Stimulated activated CD4-positive, alpha-beta T cell treated with anti-CD3 and anti-CD28 coated beads, Interleukin-4, amount 100 ng/mL, for 4 hours (primary cell): ENCODE measurements at regions not wholly inside any gene's neighbourhood (a gene's known extent, or its start where the extent isn't known, plus 50 kb on each side); places are given as distances from the start of the nearest gene placed in this dataset.

Experiments
- DNase-seq, 2 experiments: peaks; one replicate each; pipeline ENCODE4 v3.0.0-alpha.2; 2020

DNA sequence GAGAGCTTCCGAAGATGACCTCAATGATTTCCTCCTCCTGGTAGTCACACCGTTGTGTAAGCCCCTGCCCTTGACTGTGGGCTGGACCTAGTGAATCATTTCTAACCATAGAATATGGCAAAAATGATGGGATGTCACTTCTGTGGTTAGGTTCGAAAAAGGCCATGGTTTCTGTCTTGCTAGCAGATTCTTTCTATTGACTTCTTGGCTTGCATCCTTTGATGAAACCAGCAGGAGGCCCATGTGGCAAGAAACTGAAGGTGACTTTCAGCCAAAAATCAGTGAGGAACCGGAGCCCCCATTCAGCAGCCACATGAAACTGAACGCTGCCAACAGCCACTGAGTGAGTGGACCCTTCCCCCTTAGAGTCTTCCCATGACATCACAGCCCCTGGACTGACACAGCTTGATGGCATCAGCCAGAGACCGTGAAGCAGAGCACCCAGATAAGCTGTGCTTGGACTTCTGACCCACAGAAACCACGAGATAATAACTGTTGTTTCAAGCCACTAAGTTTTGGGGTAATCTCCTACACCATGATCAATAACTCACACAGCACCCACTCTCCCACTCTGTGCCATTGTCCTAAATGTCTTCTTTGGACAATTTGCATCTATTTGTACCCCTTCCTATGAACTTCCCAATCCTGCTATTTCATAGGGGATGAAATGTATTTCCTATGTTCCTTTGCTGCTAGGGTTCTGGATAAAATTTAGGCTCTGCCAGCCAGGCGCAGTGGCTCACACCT lies 148.0 kb upstream of the STX18 start:
- no peak for DNase-seq

DNA sequence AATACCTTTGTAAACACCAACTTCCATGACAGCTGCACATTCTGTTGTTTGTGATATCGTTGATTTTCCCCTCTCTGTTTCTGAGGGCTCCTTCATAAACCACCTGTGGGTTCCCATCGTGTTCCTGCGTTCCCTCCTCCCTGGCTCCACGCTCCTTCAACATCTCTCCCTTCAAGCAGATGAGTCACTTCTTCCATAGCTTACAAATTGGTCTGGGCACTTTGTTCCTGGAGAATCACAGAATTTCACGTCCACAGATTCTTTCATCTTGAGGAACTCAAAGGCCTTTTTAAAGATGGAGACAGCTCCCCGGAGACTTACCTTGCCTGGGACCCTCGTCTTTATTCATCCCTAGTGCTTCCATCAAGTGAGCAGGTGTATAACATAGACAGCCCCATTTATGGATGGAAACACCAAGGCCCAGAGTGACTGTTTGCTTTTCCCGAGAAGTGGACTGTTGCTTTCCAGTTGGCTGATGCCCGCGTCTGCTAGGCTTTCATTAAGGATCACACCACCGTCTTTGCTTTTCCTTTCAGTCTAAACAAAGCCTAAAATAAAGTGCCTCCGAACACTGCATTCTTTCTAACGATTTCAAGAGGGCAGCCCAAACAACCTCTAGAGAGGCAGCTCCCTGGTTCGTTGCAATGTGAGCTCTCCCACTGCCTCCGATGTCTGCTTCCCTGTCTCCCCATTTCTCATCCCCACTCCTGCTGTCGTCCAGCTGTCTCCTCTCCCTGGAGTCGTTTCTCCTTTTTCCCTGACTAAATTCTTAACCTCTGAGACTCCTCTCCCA lies 146.3 kb upstream of the STX18 start:
- DNase-seq: no peak

DNA sequence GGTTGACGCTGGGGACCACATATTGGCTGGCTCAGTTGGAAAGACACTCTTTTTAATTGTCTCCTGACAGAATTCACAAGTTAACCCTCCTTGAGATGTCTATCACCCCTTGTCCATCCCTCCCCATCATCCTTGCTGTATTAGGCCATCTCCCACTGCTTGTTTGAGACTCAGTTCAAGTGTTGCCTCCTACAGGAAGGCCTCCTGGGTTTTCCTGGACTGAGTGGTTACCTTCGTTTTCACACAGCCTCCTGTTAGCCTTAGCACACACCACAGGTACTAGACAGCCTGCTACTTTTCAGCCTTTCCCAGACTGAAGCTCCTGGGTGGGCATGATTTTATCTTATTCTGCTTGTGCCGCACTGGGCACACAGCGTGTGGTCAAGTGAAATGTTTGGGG lies 145.3 kb upstream of the STX18 start:
- no peak for DNase-seq

- DNase-seq: no peak
These were observed 144.3 kb upstream of the STX18 start for GRCh38 chr4:4685810-4686795.

DNA sequence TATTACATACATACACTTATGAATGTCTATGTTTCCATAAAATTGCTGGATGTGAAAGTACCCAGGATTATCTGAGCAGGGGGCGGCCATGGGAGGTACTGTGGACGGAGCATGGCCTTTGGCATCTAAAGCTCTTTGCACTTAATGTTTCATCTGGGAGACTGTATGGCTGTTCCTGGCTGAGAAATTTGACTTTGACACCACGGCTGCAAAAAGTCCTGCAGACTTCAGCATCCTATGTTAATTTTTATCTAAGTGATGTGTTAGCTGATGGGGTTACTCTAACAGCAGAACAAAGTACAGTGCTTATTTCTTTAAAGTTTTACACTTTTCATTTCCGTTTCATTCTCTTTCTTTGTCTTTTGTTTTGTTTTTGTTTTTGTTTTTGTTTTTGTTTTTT lies 139.8 kb upstream of the STX18 start:
- no peak for DNase-seq

GRCh38 chr4:4680758-4681157 lies 138.9 kb upstream of the STX18 start:
- no peak for DNase-seq

GRCh38 chr4:4680243-4680642 lies 138.4 kb upstream of the STX18 start:
- DNase-seq: no peak

GRCh38 chr4:4677556-4678522 lies 136.0 kb upstream of the STX18 start:
- no peak for DNase-seq

GRCh38 chr4:4675641-4676040 lies 133.8 kb upstream of the STX18 start:
- DNase-seq: no peak

DNA sequence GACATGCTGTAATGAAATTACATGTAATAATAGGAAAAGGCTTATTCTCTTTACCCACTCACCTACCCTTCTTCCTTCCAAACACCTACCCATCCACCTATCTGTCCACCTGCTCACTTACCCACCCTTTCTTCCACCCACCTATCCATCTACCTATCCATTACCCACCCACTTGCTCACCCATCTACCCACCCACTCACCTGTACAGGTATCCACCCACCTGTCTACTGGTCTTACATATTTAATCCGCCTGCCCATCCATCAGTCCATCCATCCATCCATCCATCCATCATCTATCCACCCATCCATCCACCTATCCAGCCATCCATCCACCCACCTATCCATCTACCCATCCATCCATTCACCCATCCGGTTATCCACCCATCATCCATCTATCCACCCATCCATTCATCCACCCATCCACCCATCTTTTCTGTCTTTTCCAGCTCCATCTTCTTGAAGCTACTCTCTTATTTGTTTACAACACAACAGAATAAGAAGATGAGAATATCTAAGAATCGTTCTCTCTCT lies 133.3 kb upstream of the STX18 start:
- no peak for DNase-seq

GRCh38 chr4:4673070-4673469 lies 131.2 kb upstream of the STX18 start:
- DNase-seq: no peak

GRCh38 chr4:4672402-4672801 lies 130.6 kb upstream of the STX18 start:
- DNase-seq: no peak

DNA sequence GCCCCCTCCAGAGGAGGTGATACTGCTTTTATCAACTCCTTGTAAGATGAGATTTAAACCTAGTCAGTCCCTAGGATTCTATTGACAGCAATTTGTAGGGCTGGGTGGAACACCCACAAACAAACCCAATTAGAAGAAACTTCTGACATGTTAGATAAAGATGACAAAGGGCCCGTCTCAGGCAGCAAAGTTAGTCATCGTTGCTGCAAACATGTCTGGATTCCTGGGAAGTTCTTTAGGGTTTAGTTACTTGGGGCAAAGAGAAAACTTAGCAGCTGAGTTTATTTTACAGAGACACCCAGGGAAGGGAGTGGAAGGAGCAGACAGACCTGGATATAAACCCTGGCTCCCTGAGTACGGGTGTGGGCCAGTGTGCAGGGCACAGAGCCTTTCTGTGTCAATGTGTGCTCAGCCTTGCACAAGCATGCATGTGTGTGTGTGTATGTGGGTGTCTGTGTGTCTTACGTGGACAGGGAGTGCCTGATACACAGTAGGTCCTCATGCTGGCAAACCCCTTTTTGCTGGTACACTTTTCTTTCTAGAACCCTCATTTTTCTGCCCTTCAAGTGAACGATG lies 130.0 kb upstream of the STX18 start:
- DNase-seq: no peak

- no peak for DNase-seq
These were observed 129.0 kb upstream of the STX18 start for GRCh38 chr4:4670869-4671268.

DNA sequence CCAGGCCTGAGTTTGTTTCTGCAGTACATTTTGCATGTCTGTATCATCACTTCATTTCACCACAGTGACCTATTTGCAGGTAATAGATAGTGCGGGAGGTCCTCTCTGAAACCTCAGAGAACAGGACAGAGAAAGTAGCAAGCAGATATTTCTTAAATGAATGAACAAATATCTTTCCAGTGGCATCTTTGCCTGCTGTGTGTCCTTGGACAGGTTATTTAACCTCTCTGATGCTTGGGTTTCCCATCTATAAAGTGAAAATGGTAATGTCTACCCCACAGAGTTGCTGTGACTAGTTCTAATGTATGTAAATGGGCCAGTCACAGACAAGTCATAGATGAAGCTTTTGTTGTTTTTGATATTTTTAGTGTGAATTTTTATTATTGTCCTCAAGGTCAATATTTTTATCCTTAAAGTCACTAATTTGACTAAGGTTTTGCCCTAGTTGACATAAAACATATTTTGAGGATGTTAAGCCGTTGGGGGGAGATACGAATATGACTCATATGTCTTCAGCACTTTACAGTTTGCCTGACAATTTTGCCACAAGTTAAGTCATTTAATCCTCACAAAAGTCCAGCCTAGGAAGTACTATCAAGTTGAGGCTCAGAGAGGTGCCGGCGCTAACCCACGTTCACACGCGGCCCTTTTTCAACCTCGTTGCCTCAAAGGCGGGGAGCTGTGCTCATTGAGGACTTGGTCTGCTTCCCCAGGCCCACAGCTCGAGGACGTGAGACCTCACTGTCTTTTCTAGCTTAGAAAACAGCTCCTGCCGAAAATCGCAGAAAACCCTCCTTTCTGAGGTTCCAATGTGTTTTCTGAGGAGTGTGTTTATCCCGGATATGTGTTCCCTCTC lies 126.7 kb upstream of the STX18 start:
- DNase-seq: no peak

DNA sequence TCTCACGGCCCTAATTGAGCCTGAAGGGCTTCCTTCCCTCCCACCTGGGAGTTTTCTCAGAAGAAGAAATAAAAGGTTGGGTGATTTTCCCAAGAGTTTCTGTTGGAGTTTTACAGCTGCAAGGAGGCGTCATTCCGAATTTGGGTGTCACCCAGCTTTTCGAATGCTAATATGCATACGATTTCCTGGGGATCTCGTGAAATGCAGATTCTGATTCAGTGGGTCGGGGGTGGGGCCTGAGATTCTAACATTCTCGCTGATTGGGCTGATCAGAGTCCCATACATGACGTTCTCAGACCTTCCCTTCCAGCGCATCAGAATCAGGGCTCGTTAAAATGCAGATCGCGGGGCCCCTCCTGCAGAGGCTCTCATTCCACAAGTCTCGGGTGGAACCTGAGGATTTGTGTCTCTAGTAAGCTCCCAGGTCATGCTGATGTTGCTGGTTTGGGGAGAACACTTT lies 125.8 kb upstream of the STX18 start:
- DNase-seq: no peak

DNA sequence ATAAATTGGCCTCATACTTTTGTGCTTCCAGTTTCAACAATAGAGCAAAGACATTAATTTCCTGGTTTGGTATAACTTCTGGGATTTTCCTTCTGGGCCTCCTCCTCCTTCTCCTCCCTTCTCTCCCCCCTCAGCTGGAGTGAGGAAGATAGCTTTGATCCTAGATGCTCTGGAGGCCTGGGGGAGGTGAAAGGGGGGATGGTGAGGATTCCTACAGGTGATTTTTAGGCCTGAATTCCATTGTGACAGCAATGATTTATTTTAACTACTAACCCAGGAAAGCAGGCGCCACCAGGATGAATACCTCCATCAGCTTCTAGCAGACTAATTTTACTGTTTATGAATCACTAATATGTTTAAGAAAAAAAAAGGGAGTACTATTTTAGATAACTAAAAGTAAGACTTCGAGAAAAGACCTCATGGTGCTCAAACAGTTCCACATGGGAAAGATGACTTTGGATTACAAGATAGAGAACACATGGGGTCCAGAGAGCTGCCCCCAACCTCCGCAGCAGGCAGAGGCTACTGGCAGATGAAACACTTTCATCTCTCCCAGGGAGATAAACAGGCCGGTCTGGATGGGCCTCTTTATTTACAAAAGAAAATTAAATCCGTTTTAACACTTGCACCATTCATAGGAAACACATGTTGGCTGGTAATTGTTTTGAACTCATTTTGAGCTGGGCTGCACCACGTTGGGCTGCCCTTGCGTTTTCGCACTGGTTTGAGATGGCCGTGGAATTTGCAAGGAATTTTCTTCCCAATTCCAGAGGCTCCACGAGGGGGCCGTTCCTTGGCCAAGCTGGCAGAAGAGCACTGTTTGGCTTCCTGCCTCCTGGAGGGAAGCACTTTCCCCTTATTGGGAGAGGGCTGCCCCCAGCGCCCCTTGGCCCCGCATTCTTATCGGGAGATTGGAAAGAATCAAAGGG lies 125.1 kb upstream of the STX18 start:
- DNase-seq: no peak

- no peak for DNase-seq
These were observed 124.3 kb upstream of the STX18 start for GRCh38 chr4:4666187-4666586.

- no peak for DNase-seq
These were observed 122.4 kb upstream of the STX18 start for GRCh38 chr4:4664234-4664633.
